ENCODE measurements at regions not wholly inside any gene's neighbourhood (a gene's known extent, or its start where the extent isn't known, plus 50 kb on each side); places are given as distances from the start of the nearest gene placed in this dataset.
A peak's percentile ranks its signal among the peaks of the same experiment; 100 is the strongest.
"Not testable (repeated sequence)": the region's sequence is repeated elsewhere in the genome, so short reads cannot be mapped to it uniquely, and the experiment has no call there.

GRCh38 chr2:129912871-129913694, 66.4 kb upstream of the RAB6C start:
- peak; percentile 31 for DNase-seq (ENCODE audit: low spot score)

- DNase-seq (ENCODE audit: low spot score): peak; percentile 39
Measured at GRCh38 chr2:129913695-129914495, 65.6 kb upstream of the RAB6C start.

- DNase-seq (ENCODE audit: low spot score): no peak
Measured at GRCh38 chr2:129914538-129915302, 64.7 kb upstream of the RAB6C start.

DNA sequence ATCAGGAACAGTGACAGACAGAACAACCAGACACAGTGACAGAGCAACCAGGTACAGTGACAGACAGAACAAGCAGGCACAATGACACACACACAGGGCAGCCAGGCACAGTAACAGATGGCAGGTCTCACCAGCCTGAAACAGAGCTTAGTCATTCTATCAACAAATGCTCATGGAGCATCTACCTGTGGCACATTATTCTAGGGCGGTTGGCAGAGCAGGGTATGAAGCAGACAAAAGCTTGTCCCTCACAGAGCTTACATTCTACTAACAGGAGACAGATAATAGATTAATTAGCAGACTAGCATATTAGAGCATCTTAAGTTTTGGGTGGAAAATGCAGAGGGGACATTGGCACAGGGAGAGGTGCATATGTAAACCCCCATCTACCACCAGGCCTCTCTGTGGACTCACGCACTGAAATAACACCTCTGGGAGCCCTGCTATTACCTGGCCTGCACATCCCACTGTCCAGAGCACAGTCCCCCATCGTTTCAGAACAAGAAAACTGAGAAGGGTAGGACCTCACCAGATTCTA, 64.1 kb upstream of the RAB6C start:
- peak; percentile 29 for DNase-seq (ENCODE audit: low spot score)

GRCh38 chr2:129918604-129919003, 60.9 kb upstream of the RAB6C start:
- DNase-seq (ENCODE audit: low spot score): no peak

DNA sequence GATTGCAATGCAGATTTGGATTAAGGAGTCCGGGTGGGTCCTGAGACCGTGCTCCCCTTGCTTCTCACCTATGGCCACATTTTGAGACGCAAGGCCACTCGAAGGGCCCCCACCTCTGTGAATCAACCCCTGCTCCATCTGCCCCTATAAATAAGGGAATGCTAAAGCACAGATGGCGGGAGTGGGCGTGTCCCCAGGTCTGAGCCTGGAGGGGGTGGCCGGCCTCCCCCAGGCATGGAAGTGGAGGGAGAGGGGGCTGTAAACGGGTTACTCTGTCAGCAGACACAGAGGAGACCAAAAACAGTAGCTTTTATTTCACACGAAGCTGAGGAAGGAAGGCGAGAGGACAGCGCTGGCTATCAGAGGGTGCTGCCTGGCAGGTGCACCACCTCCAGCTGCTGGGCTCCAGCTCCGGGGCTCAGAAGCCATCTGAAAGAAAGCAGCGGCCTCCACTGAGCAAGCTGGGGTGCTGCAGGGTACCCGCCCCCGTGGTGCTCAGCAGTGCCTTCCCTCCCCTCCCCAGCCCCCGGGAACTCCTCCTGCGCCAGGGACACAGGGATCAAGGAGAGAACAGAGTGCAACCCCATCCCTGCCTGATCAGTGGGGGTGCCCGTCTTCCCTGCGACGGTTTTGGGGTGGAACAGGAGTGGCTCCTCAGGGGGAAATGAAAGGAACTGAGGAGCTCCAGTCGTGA, 56.7 kb upstream of the RAB6C start:
- peak; percentile 55 for DNase-seq (ENCODE audit: low spot score)

- peak; percentile 76 for DNase-seq (ENCODE audit: low spot score)
Measured at GRCh38 chr2:129923265-129924091, 56.0 kb upstream of the RAB6C start.

DNA sequence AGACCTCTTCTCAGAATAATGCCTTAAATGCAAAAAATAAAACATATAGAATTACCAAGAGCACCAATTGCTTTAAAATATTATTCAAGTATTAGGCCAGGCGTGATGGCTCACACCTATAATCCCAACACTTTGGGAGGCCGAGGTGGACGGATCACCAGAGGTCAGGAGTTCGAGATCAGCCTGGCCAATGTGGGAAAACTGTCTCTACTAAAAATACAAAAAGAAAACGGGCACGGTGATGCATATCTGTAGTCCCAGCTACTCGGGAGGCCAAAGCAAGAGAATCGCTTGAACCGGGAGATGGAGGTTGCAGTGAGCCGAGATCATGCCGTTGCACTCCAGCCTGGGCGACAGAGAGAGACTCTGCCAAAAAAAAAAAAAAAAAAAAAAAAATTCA, 55.4 kb upstream of the RAB6C start:
- DNase-seq (ENCODE audit: low spot score): not testable (repeated sequence)

DNA sequence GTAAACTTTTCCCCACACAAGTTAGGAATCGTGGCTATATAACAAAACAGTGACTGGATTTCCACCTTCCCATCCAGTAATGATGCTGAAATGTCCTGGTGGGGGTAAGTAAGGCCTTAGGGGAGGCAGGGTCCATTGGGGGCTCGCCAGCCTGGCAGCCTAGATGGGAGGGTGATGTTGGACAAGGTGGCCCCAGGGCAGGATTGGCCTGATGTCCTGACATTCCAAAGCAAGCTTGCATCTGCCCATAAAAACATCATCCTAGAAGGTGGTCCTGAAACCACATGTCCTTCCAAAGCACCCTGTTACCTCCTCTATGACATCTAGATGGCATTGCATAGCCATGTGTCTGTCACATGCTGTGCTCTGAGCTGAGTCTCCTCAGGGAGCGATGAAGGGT, 54.1 kb upstream of the RAB6C start:
- no peak for DNase-seq (ENCODE audit: low spot score)

- no peak for DNase-seq (ENCODE audit: low spot score)
Measured at GRCh38 chr2:129927696-129928095, 51.8 kb upstream of the RAB6C start.

- DNase-seq (ENCODE audit: low spot score): no peak
Measured at GRCh38 chr2:129929321-129930290, 49.9 kb upstream of the RAB6C start.

Measured in ecto neural progenitor cell (in vitro differentiated cells).